Putamen (tissue), 1 donor: ENCODE measurements at regions not wholly inside any gene's neighbourhood (a gene's known extent, or its start where the extent isn't known, plus 50 kb on each side); places are given as distances from the start of the nearest gene placed in this dataset.

Source experiments
- DNase-seq: peaks from one replicate; pipeline ENCODE4 v3.0.0-alpha.2; 2016; ENCODE audit warnings: low spot score

DNA sequence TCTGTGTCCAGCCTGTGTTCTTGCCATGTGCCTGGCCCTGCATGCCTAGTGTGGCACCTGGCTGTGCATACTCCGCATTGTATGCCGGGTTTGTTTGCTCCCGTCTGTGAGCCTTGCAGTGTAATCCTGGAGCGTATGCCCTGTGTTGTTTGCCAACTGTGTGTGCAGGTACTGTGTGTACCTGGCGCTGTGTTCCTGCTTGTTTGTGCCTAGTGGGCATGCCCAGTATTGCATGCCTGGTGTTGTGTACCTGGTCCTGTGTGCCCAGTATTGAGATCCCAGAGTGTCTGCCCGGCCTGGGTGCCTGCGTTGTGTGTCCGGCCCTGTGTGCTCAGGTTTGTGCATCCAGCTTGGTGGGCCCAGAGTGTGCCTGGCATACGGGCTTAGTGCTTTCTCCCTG is 54.5 kb upstream of the CHRNA7 start:
- DNase-seq: no peak

DNA sequence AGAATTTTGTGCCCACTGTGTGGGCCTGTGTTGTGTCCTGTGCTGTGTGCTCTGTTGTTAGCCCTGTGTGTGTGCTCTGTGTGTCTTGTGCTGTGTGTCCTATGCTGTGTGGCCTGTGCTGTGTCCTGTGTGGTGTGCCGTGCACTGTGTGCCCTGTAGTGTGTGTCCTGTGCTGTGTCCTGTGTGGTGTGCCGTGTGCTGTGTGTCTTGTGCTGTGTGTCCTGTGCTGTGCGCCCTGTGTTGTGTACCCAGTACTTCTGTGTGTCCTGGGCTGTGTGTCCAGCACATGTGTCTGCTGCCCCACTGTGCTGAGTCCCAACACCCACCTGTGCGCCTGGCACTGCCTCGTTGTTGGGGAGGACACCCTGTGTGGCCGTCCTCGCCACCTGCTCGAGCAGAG is 53.2 kb upstream of the CHRNA7 start:
- DNase-seq: no peak

DNA sequence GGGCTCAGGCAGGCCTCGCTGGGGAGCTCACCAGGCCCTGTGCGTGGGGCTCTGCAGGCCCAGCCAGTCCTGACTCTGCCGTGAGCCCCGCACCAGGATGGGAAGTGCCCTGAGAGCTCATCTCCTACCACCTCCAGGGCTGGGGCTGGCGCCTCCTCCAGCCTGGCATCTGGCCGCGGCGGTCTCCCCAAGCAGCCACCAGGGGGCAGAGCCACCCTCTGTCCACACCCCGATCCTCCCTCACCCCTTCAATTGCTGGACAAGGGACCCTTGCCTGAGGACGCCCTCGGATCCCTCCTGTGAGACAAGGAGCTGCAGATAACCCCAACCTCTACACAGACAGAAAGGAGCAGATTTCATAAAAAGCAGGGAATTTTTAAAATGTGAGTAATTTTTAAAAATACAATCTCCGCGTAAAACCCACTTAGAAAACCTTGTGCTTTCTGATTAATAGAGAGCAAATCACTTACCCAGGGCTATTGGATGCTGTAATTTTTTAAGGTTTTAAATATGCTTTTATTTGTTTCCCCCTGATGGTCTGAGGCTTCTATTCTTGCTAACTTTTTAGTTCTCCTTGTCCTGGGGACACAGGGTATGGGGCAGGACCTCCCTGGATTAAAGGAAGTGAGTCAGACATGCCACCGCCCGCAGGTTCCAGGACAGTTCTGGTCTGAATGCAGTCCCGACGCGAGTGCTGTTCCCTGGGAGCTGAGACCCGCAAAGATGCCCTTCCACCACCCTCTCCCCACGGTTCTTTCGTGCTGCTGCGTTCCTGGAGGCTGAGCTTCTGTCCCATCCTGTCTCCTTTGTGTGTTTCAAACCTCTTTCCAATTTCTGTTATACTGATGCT is 52.3 kb upstream of the CHRNA7 start:
- no peak for DNase-seq
